Esophagus muscularis mucosa (tissue), 4 donors: ENCODE measurements at regions not wholly inside any gene's neighbourhood (a gene's known extent, or its start where the extent isn't known, plus 50 kb on each side); places are given as distances from the start of the nearest gene placed in this dataset.

Source experiments
- DNase-seq: peaks from one replicate; pipeline ENCODE4 v3.0.0-alpha.2; 2017; ENCODE audit errors: extremely low spot score
- H3K27ac ChIP-seq, 4 donors: fragments of 200-600 bp; sonication (generic); replicated peaks in 1 of 4; 1 replicate in 3 of 4; 2 replicates in 1 of 4; pipeline ENCODE4 v1.5.1; 2016 to 2019; ENCODE audit warnings: mild to moderate bottlenecking in 1 of 4
- H3K27me3 ChIP-seq, 4 donors: fragments of 200-600 bp; sonication (generic); one replicate each; pipeline versions ENCODE4 v1.5.1 to v1.6.0; 2016 to 2019
- H3K36me3 ChIP-seq, 4 donors: fragments of 200-600 bp; sonication (generic); one replicate each; pipeline ENCODE4 v1.5.1; 2016 to 2019
- H3K4me1 ChIP-seq, 4 donors: fragments of 200-600 bp; sonication (generic); one replicate each; pipeline ENCODE4 v1.5.1; 2016 to 2019
- H3K4me3 ChIP-seq, 4 donors: fragments of 200-600 bp; sonication (generic); 1 replicate in 2 of 4; 2 replicates in 2 of 4; pipeline ENCODE4 v1.5.1; 2016 to 2019; ENCODE audit warnings: mild to moderate bottlenecking in 4 of 4, moderate library complexity in 1 of 4
- H3K9me3 ChIP-seq, 4 donors: fragments of 200-600 bp; sonication (generic); 1 replicate in 3 of 4; 2 replicates in 1 of 4; pipeline ENCODE4 v1.5.1; 2016 to 2019
- EP300 ChIP-seq: sonication (generic); formaldehyde crosslinking; IDR thresholded peaks from one replicate; pipeline ENCODE4 v1.6.1; 2017; ENCODE audit warnings: antibody characterized with exemption
- POLR2A ChIP-seq: fragments of 450-650 bp; IDR thresholded peaks from one replicate; pipeline ENCODE4 v1.6.1; 2017; ENCODE audit warnings: antibody characterized with exemption, moderate library complexity, mild to moderate bottlenecking, low read depth
- POLR2AphosphoS5 ChIP-seq, 2 donors: sonication (generic); formaldehyde crosslinking; IDR thresholded peaks; one replicate each; pipeline ENCODE4 v1.6.1; 2017; ENCODE audit warnings: antibody characterized with exemption in 2 of 2
- WGBS: methylation state at CpG from one replicate; pipeline ENCODE4 v1.1.5; 2018; 5-methylcytosine and 5-hydroxymethylcytosine counted together
- intact Hi-C: fragments of 100-400 bp; cut with DNase I; formaldehyde crosslinking; loops from one replicate; pipeline ENCODE4 v1.15.1; 2023
- TF ChIP-seq, protein P1 (sequence below), 3 experiments: fragments of 200-600 bp in 2 of 3; fragments of 450-650 bp in 1 of 3; sonication (generic) in 2 of 3; IDR thresholded peaks; one replicate each; pipeline ENCODE4 v1.5.1; 2017 to 2019; ENCODE audit warnings: antibody characterized with exemption in 3 of 3, mild to moderate bottlenecking in 2 of 3, moderate library complexity in 1 of 3

DNA sequence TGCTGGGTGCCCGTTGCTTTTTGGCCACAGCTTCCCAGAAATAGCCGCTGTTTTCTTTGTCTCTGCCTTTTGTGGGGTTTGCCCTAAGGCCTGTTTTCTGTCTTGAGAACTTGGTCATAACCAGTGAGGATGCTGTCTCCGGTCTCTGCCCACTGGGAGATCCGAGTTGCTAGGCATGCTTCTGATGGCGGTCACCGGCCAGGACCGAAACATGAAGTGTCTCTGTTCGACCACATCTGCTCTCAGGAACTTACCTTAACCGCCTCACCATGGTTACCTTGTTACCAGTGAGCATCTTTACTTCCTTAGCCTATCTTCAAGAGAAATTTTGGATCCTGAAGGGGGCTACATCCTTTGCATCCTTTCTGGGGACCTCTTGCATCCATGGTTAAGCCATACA is 91.9 kb downstream of the RTP5 start:
- no peak for DNase-seq
- TF ChIP-seq EP300 (no peak), POLR2AphosphoS5 (IDR thresholded peaks at IDR 0.05) (no peak), POLR2A (no peak)
- TF ChIP-seq, protein P1, sequence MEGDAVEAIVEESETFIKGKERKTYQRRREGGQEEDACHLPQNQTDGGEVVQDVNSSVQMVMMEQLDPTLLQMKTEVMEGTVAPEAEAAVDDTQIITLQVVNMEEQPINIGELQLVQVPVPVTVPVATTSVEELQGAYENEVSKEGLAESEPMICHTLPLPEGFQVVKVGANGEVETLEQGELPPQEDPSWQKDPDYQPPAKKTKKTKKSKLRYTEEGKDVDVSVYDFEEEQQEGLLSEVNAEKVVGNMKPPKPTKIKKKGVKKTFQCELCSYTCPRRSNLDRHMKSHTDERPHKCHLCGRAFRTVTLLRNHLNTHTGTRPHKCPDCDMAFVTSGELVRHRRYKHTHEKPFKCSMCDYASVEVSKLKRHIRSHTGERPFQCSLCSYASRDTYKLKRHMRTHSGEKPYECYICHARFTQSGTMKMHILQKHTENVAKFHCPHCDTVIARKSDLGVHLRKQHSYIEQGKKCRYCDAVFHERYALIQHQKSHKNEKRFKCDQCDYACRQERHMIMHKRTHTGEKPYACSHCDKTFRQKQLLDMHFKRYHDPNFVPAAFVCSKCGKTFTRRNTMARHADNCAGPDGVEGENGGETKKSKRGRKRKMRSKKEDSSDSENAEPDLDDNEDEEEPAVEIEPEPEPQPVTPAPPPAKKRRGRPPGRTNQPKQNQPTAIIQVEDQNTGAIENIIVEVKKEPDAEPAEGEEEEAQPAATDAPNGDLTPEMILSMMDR (IDR thresholded peaks at IDR 0.05) = no peak
- intact Hi-C loops = no loop called here
- Histone ChIP-seq H3K27me3 (no peaks in the 10 kb centered on the region), H3K36me3 (no peaks in the 10 kb centered on the region), H3K9me3 (no peaks in the 10 kb centered on the region), H3K4me3 (no peak overlapping the region), H3K27ac (no peak overlapping the region), H3K4me1 (peaks cover 0 to 8% (median 0%) of the 10 kb centered on the region in 4 donors)
- 95% methylated on average over 8 of the region's 9 CpGs for WGBS

DNA sequence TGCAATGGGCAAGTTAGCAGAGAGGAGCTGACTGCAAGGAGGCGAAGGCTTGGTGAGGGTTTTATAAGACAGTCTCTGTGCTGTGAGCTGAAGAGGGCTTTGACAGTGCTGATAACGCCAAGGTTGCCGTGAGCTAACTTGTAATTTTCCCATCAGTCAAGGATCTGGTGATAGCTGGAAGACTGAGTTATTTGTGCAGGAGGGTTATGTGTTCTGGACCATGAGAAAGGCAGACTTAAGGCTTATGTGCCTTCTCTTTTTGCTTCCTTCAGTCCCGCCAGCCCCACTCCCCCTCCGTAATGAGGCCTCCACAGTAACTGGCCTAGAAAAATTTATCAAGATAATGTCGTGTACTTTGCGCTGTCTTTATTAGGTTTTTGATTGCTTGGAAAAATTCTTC is 94.6 kb downstream of the RTP5 start:
- TF ChIP-seq, protein P1 (IDR thresholded peaks at IDR 0.05) = no peak
- no peak for TF ChIP-seq EP300
- no peak for TF ChIP-seq POLR2A
- TF ChIP-seq POLR2AphosphoS5 (IDR thresholded peaks at IDR 0.05) = no peak
- Histone ChIP-seq H3K36me3 (no peaks in the 10 kb centered on the region), H3K4me1 (peaks cover 0 to 8% (median 0%) of the 10 kb centered on the region in 4 donors), H3K27ac (no peak overlapping the region), H3K9me3 (no peaks in the 10 kb centered on the region), H3K4me3 (no peak overlapping the region), H3K27me3 (no peaks in the 10 kb centered on the region)
- 85% methylated on average over 7 of the region's 7 CpGs for WGBS
- DNase-seq = no peak
- intact Hi-C loops = no loop called here

DNA sequence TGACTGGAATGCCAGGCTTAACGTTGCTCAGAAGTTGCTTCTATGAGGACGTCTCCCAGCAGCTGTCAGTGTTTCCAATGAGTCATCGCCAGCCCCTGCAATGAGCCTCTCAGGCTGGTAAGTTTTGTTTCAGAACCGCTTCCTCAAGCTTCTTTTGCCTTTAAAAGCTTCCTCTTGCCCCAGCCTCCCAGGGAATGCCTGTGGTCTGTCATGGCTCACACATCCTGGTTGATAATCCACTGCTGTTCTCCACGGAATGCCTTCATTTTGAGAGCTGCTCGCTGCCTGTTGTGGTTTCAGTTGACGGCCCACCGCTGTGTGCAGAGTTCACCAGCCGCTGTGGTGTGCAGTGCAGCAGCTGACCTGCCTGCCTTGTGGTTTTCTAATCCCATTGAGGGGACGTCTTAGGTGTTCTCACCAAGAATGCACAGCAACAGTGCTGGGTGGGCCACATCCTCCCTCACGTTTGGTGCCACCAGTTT is 96.4 kb downstream of the RTP5 start:
- intact Hi-C loops = no loop called here
- peak overlapping the region in 3 of 4 donors; percentile 6 to 14 (median 13) for H3K4me3 ChIP-seq
- peaks cover 0 to 8% (median 0%) of the 10 kb centered on the region in 4 donors for H3K4me1 ChIP-seq
- TF ChIP-seq POLR2A (no peak), EP300 (no peak), POLR2AphosphoS5 (IDR thresholded peaks at IDR 0.05) (no peak)
- TF ChIP-seq, protein P1 (IDR thresholded peaks at IDR 0.05) = no peak
- H3K9me3 ChIP-seq = no peaks in the 10 kb centered on the region
- peaks cover 0 to under 1% (median 0%) of the 10 kb centered on the region in 4 donors for H3K36me3 ChIP-seq
- H3K27ac ChIP-seq = peak overlapping the region in 1 of 4 donors; percentile 36
- H3K27me3 ChIP-seq = no peaks in the 10 kb centered on the region
- no peak for DNase-seq
- 31% methylated on average over 10 of the region's 11 CpGs for WGBS

DNA sequence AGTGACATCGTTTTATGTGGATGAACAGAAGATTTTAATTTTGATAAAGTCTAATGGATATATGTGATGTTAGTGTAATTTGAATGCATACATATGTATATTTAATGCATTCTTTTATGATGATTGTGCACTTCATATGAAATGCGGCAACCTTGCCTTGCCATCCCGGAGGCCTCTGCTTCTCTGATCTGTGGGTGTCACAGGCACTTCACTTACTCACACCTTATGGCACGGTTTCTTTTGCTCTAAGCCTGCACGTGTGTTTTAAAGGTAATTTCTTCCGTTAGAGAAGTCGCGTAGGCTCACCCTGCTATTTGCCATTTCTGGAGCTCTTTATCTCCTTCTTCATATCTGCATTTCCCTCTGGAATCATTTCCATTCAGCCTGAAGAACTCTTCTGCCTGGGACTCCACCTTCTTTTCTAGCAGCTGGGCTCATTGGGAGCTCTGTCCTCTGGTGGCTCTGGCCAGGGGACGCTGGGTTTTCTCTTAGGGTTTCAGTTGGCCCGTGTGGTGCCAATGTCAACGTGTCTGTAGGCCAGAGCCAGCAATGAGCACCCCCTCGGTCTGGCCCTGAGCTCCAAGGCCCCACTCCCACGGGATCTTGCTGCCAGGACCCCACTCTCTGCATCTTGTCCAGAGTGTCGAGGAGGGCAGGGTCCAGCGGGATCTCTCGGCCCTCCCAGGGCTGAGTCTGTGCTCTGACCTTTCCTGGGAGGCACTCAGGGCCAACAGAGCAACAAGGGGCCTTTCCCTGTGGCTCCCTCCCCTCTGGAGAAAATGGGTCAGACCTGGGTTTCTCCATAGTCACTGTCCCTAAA is 97.3 kb downstream of the RTP5 start:
- WGBS = 90% methylated on average over 13 of the region's 16 CpGs
- DNase-seq = no peak
- Histone ChIP-seq H3K4me1 (peaks cover 0 to 8% (median 0%) of the 10 kb centered on the region in 4 donors), H3K36me3 (peaks cover 0 to 7% (median 2%) of the 10 kb centered on the region in 4 donors), H3K4me3 (no peak overlapping the region), H3K27me3 (no peaks in the 10 kb centered on the region), H3K27ac (no peak overlapping the region), H3K9me3 (no peaks in the 10 kb centered on the region)
- intact Hi-C loops = no loop called here
- TF ChIP-seq EP300 (no peak), POLR2AphosphoS5 (IDR thresholded peaks at IDR 0.05) (no peak), POLR2A (no peak)
- TF ChIP-seq, protein P1 (IDR thresholded peaks at IDR 0.05) = no peak
